22Rv1 (cell line): ENCODE measurements at regions not wholly inside any gene's neighbourhood (a gene's known extent, or its start where the extent isn't known, plus 50 kb on each side); places are given as distances from the start of the nearest gene placed in this dataset.

ENCODE experiments used
- CTCF ChIP-seq: fragments of 450-650 bp; IDR thresholded peaks from 2 replicates; pipeline ENCODE4 v1.5.1; 2017; ENCODE audit warnings: mild to moderate bottlenecking
- ZFX ChIP-seq: fragments of 450-650 bp; IDR thresholded peaks from 2 replicates; pipeline ENCODE4 v1.6.1; 2017; ENCODE audit warnings: antibody characterized with exemption, borderline replicate concordance

GRCh38 chr7:136267822-136268221 is 290.7 kb upstream of the MTPN start:
- TF ChIP-seq CTCF, result no peak
- no peak for TF ChIP-seq ZFX
